Effector memory CD4-positive, alpha-beta T cell (primary cell): ENCODE measurements at regions not wholly inside any gene's neighbourhood (a gene's known extent, or its start where the extent isn't known, plus 50 kb on each side); places are given as distances from the start of the nearest gene placed in this dataset.

Source experiments
- DNase-seq, 3 donors: peaks; one replicate each; pipeline ENCODE4 v3.0.0-alpha.2; 2020
- H3K27ac ChIP-seq: 2 replicates; pipeline ENCODE4 v1.7.0; 2013; ENCODE audit warnings: mild to moderate bottlenecking, low read length, moderate library complexity; ENCODE audit not compliant: insufficient read depth, poor library complexity, severe bottlenecking
- H3K27me3 ChIP-seq: replicated peaks from 2 replicates; pipeline ENCODE4 v1.7.0; 2013; ENCODE audit warnings: mild to moderate bottlenecking, low read length; ENCODE audit not compliant: insufficient read depth, control insufficient read depth, poor library complexity, severe bottlenecking
- H3K36me3 ChIP-seq: 2 replicates; pipeline ENCODE4 v1.7.0; 2013; ENCODE audit warnings: mild to moderate bottlenecking, low read length, moderate library complexity; ENCODE audit not compliant: control insufficient read depth, insufficient read depth
- H3K4me1 ChIP-seq: 2 replicates; pipeline ENCODE4 v1.7.0; 2013; ENCODE audit warnings: low read length, mild to moderate bottlenecking; ENCODE audit not compliant: control insufficient read depth, insufficient read depth, poor library complexity, severe bottlenecking
- H3K4me3 ChIP-seq: 2 replicates; pipeline ENCODE4 v1.7.0; 2013; ENCODE audit warnings: low read length, low read depth, mild to moderate bottlenecking; ENCODE audit not compliant: insufficient read depth, poor library complexity, severe bottlenecking
- H3K9me3 ChIP-seq: 2 replicates; pipeline ENCODE4 v1.7.0; 2013; ENCODE audit warnings: mild to moderate bottlenecking, low read length, moderate library complexity; ENCODE audit not compliant: control insufficient read depth

GRCh38 chr3:117450026-117450425 is 740.4 kb downstream of the TUSC7 start:
- Histone ChIP-seq H3K27me3 (no peaks in the 10 kb centered on the region), H3K9me3 (no peaks in the 10 kb centered on the region), H3K4me1 (no peaks in the 10 kb centered on the region), H3K36me3 (no peaks in the 10 kb centered on the region), H3K4me3 (no peak overlapping the region), H3K27ac (no peak overlapping the region)
- no peak for DNase-seq

- H3K27me3 ChIP-seq = no peaks in the 10 kb centered on the region
Observed at GRCh38 chr3:117454254-117454653, 744.7 kb downstream of the TUSC7 start.

GRCh38 chr3:117454908-117455307 is 745.3 kb downstream of the TUSC7 start:
- no peak overlapping the region for H3K27ac ChIP-seq
- H3K9me3 ChIP-seq = no peaks in the 10 kb centered on the region
- H3K4me1 ChIP-seq = no peaks in the 10 kb centered on the region
- DNase-seq = no peak
- H3K4me3 ChIP-seq = no peak overlapping the region
- no peaks in the 10 kb centered on the region for H3K27me3 ChIP-seq
- H3K36me3 ChIP-seq = no peaks in the 10 kb centered on the region

More at GRCh38 chr3:117454254-117454653, 744.7 kb downstream of the TUSC7 start:
- DNase-seq = no peak
- H3K36me3 ChIP-seq = no peaks in the 10 kb centered on the region
- H3K9me3 ChIP-seq = no peaks in the 10 kb centered on the region
- no peak overlapping the region for H3K27ac ChIP-seq
- H3K4me1 ChIP-seq = no peaks in the 10 kb centered on the region
- no peak overlapping the region for H3K4me3 ChIP-seq

GRCh38 chr3:117455782-117456181 is 746.2 kb downstream of the TUSC7 start:
- Histone ChIP-seq H3K4me1 (no peaks in the 10 kb centered on the region), H3K9me3 (no peaks in the 10 kb centered on the region), H3K4me3 (no peak overlapping the region), H3K27me3 (no peaks in the 10 kb centered on the region), H3K36me3 (no peaks in the 10 kb centered on the region), H3K27ac (no peak overlapping the region)
- no peak for DNase-seq

GRCh38 chr3:117463276-117464115 is 753.9 kb downstream of the TUSC7 start:
- Histone ChIP-seq H3K36me3 (no peaks in the 10 kb centered on the region), H3K4me3 (no peak overlapping the region), H3K4me1 (no peaks in the 10 kb centered on the region), H3K9me3 (no peaks in the 10 kb centered on the region), H3K27ac (no peak overlapping the region), H3K27me3 (no peaks in the 10 kb centered on the region)
- no peak for DNase-seq

- no peak for DNase-seq
- no peaks in the 10 kb centered on the region for H3K9me3 ChIP-seq
- no peak overlapping the region for H3K4me3 ChIP-seq
- no peaks in the 10 kb centered on the region for H3K36me3 ChIP-seq
- no peaks in the 10 kb centered on the region for H3K4me1 ChIP-seq
- H3K27me3 ChIP-seq = no peaks in the 10 kb centered on the region
- no peak overlapping the region for H3K27ac ChIP-seq
Observed at GRCh38 chr3:117471831-117472230, 762.3 kb downstream of the TUSC7 start.

GRCh38 chr3:117473981-117474538 is 764.5 kb downstream of the TUSC7 start:
- DNase-seq = no peak
- H3K9me3 ChIP-seq = no peaks in the 10 kb centered on the region
- no peaks in the 10 kb centered on the region for H3K4me1 ChIP-seq
- no peaks in the 10 kb centered on the region for H3K36me3 ChIP-seq
- H3K4me3 ChIP-seq = no peak overlapping the region
- H3K27me3 ChIP-seq = no peaks in the 10 kb centered on the region
- no peak overlapping the region for H3K27ac ChIP-seq

GRCh38 chr3:117476572-117476971 is 767.0 kb downstream of the TUSC7 start:
- H3K4me1 ChIP-seq = no peaks in the 10 kb centered on the region
- DNase-seq = no peak
- no peaks in the 10 kb centered on the region for H3K36me3 ChIP-seq
- no peak overlapping the region for H3K27ac ChIP-seq
- no peak overlapping the region for H3K4me3 ChIP-seq
- H3K27me3 ChIP-seq = no peaks in the 10 kb centered on the region
- no peaks in the 10 kb centered on the region for H3K9me3 ChIP-seq

- H3K9me3 ChIP-seq = no peaks in the 10 kb centered on the region
- H3K27me3 ChIP-seq = no peaks in the 10 kb centered on the region
- no peak overlapping the region for H3K4me3 ChIP-seq
- no peak overlapping the region for H3K27ac ChIP-seq
- no peaks in the 10 kb centered on the region for H3K4me1 ChIP-seq
- DNase-seq = no peak
- H3K36me3 ChIP-seq = no peaks in the 10 kb centered on the region
Observed at GRCh38 chr3:117477214-117477755, 767.7 kb downstream of the TUSC7 start.

GRCh38 chr3:117479095-117479494 is 769.5 kb downstream of the TUSC7 start:
- DNase-seq = no peak
- no peaks in the 10 kb centered on the region for H3K9me3 ChIP-seq

More at GRCh38 chr3:117479095-117479494, 769.5 kb downstream of the TUSC7 start:
- Histone ChIP-seq H3K4me1 (no peaks in the 10 kb centered on the region), H3K4me3 (no peak overlapping the region), H3K36me3 (no peaks in the 10 kb centered on the region), H3K27ac (no peak overlapping the region), H3K27me3 (no peaks in the 10 kb centered on the region)
